LNCAP (cell line): ENCODE measurements at regions not wholly inside any gene's neighbourhood (a gene's known extent, or its start where the extent isn't known, plus 50 kb on each side); places are given as distances from the start of the nearest gene placed in this dataset.

ENCODE experiments used
- TF ChIP-seq, protein P1 (sequence below): fragments of 450-650 bp; IDR thresholded peaks from 2 replicates; pipeline ENCODE4 v1.5.1; 2017; ENCODE audit warnings: mild to moderate bottlenecking

DNA sequence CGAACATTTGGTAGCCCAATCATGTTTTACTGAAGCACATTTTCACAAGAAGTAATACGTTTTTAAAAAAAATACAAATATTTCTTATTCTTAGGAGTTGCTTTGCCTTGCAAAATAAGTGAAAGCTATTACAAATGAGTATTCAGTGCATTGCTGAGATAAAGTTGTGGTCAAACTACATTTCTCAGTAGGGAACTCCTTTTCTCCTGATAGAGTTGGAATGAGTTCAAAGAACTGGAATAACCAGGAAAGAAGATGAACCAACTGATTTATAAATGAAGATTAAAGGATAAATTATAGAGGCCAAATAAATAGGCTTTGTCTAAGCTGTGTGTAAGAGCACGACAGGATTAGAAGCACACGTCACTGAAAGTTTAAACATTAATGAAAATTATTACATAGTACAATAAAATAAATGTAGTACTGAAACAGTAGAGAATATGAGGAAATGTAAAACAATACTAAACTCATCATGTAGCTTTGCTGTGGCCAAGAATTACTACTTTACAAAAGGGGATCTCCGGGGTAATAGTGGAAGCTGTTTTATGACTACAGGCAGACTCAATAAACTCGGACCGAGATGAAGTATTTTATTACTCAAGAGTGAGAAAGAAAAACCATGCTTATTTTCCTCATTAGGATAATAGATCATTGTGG lies 73.6 kb downstream of the KCNJ2 start:
- TF ChIP-seq, protein P1, sequence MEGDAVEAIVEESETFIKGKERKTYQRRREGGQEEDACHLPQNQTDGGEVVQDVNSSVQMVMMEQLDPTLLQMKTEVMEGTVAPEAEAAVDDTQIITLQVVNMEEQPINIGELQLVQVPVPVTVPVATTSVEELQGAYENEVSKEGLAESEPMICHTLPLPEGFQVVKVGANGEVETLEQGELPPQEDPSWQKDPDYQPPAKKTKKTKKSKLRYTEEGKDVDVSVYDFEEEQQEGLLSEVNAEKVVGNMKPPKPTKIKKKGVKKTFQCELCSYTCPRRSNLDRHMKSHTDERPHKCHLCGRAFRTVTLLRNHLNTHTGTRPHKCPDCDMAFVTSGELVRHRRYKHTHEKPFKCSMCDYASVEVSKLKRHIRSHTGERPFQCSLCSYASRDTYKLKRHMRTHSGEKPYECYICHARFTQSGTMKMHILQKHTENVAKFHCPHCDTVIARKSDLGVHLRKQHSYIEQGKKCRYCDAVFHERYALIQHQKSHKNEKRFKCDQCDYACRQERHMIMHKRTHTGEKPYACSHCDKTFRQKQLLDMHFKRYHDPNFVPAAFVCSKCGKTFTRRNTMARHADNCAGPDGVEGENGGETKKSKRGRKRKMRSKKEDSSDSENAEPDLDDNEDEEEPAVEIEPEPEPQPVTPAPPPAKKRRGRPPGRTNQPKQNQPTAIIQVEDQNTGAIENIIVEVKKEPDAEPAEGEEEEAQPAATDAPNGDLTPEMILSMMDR: no peak

DNA sequence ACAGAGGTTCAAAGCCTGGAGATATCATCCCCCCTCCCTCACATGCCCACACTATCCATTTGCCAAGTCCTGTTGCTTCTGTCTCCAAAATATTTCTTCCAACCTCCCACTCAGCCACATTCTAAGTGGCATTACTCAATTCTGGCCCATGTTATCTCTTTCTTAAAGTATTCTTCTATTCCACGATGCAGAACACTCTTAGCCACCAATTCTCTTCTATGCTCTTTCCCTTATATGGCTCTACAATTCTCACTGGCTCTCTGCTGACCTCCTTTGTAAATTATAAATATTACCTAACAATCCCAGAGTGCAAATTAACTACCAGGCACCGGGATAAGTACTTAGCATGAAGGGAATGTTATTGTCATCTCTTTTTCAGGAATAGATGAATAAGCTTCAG lies 82.4 kb downstream of the KCNJ2 start:
- TF ChIP-seq, protein P1: no peak

DNA sequence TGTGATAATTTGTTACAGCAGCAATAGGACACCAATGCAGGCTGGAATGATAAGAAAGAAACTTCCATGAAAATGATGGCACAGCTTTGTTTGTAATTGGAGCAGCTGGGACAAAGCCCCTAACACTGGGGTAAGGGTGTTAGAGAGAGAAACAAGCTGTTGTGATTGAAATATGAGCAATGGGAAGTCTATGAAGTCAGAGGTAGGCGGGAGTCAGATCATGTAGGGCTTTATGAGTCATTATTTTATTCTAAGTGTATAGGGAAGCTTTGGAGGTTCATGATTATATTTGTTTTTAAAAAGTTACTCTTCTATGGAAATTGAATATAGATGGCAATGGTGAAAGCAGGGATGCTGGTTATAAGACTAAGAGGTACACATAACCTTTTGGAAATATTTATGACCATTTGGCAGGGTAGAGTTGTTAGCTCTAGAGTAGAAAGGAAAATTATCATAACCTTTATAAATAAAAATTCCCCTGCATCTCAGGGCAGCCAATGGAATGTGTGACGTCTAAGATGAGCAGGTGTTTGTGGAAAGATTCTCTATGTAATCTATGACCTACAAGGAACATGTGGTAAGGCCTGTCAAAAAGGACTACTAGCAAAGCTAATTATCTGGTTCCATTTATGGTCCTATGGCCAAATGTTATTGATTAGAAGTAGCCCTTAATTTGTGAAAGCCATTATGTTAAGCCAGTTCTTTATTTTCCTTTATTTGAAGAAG lies 85.6 kb downstream of the KCNJ2 start:
- TF ChIP-seq, protein P1: no peak

DNA sequence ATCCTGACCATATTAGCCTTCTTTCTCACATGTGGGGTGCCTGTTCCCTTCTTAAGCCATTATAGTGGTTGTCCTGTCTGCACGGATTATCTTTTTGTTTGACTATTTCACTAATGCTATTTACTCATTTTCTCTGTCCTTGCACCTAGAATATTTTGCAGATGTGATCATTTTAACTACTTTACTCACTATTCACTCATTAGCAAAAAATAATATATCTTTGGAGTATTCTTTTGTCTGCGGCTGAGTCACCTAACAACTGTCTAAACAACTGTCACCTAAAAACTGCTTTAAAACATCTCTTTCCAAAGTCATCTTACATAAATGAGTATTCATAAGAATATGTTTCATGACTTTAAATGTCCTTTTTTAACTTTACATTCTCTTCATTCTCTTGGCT lies 87.4 kb downstream of the KCNJ2 start:
- TF ChIP-seq, protein P1: no peak

DNA sequence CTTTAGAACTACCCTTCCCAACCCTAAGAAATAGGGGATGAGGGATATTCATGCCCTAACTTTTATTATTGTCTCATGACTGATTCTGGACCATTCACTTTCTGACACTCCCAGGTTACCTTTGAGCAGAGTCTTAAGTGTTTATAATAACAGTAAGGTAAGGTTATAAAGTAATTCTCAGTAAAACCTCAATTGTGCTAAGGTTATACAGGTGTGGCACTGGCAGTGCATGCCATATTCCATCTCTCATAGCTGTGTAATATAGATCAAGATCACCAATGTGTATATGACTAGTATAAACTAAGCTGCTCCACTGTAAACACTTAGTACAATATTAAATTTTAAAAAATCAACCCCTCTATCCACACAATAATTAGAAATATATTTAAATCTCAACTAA lies 89.1 kb downstream of the KCNJ2 start:
- TF ChIP-seq, protein P1: no peak

DNA sequence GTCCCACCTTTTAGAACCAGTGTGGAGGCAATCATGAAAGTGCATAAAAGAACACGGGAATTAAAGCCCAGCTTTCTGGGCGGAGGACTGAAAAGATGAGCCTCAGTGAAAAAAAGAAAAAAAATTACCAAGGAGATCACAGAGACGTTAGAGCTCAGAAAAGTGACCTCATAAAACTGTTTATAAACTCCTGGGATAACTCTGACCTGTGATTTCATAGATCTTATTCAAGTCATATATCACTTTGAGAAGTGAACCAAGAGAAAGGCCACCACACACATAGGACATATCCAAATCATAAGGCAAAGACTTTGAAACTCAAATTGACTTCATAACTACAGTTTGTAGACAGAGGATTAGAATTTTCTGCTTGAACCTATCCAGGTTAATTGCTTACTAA lies 90.1 kb downstream of the KCNJ2 start:
- TF ChIP-seq, protein P1: no peak

DNA sequence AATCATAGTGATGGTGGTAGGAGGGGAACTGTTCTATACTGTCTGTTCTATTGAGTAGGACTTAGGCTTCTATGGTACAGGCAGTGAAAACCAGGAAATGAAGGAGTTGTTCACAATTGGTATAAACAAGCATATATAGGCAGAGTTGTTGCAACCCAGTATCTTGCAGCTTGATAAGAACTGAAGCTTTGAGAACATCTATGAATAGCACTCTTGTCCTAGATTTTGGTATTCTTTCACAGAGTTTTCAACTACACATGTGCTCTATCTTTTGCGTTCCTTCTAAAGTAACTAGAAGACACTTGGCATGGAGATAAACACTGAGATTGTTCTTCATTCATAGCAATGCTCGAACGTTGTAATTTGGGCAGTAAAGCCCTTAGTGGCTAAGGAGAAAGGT lies 91.8 kb downstream of the KCNJ2 start:
- TF ChIP-seq, protein P1: no peak
